OCI-LY1 (cell line): ENCODE measurements at regions not wholly inside any gene's neighbourhood (a gene's known extent, or its start where the extent isn't known, plus 50 kb on each side); places are given as distances from the start of the nearest gene placed in this dataset.

Source experiments
- CTCF ChIP-seq: fragments of 200-600 bp; sonication (generic), shearing (Covaris generic); IDR thresholded peaks from 2 replicates; pipeline ENCODE4 v1.5.1; 2017; ENCODE audit warnings: mild to moderate bottlenecking, antibody characterized with exemption, low read length, moderate library complexity, mixed read lengths
- EZH2 ChIP-seq: fragments of 200-600 bp; sonication (generic), shearing (Covaris generic); IDR thresholded peaks from 2 replicates; pipeline ENCODE4 v1.8.0; 2017; ENCODE audit warnings: borderline replicate concordance, mixed run types, mild to moderate bottlenecking, antibody characterized with exemption, low read length, moderate library complexity, mixed read lengths

DNA sequence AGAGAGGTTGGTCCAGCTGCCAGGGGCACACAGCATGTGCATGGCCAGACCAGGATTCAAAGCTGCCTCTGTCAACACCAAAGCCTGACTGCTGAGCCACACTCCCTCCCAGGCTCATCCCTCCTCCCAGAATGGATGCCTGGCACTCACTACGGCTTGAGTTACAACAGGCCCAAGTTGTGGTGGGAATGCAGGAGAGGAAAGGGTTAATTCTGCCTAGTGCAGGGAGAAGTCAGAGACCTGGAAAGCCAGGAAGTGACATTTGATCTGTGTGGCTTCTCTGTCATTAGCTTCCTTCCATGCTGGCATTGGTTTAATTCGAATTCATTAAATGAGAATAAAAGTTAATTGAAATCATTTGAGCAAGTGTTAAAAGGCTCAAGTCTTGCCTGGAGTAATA, 150.0 kb downstream of the NSG2 start:
- TF ChIP-seq CTCF: no peak
- TF ChIP-seq EZH2: no peak
